H9 (cell line): ENCODE measurements at regions not wholly inside any gene's neighbourhood (a gene's known extent, or its start where the extent isn't known, plus 50 kb on each side); places are given as distances from the start of the nearest gene placed in this dataset.

Experiments
- DNase-seq: peaks from one replicate; pipeline ENCODE4 v3.0.0-alpha.2; 2017
- H2AFZ ChIP-seq: one replicate; pipeline ENCODE4 v1.6.1; 2013; ENCODE audit warnings: mild to moderate bottlenecking, low read length, control low read depth, moderate library complexity
- H2AK5ac ChIP-seq: 2 replicates; pipeline ENCODE4 v1.6.1; 2013; ENCODE audit warnings: low read length, control low read depth, mixed read lengths; ENCODE audit not compliant: insufficient read length
- H2BK120ac ChIP-seq: one replicate; pipeline ENCODE4 v1.6.1; 2013; ENCODE audit warnings: low read depth, mild to moderate bottlenecking, low read length, control low read depth, inconsistent platforms; ENCODE audit not compliant: poor library complexity, severe bottlenecking
- H2BK12ac ChIP-seq: 2 replicates; pipeline ENCODE4 v1.6.1; 2013; ENCODE audit warnings: low read length, control low read depth, mixed read lengths, low read depth; ENCODE audit not compliant: insufficient read length
- H2BK15ac ChIP-seq: 2 replicates; pipeline ENCODE4 v1.6.1; 2013; ENCODE audit warnings: low read depth, low read length, control low read depth
- H2BK20ac ChIP-seq: one replicate; pipeline ENCODE4 v1.6.1; 2013; ENCODE audit warnings: low read depth, mild to moderate bottlenecking, low read length, control low read depth, inconsistent platforms; ENCODE audit not compliant: poor library complexity, severe bottlenecking
- H2BK5ac ChIP-seq: 2 replicates; pipeline ENCODE4 v1.6.1; 2013; ENCODE audit warnings: low read length, control low read depth, mixed read lengths; ENCODE audit not compliant: insufficient read length
- H3K14ac ChIP-seq: 2 replicates; pipeline ENCODE4 v1.6.1; 2013; ENCODE audit warnings: low read length, control low read depth; ENCODE audit not compliant: insufficient read depth
- H3K18ac ChIP-seq: 2 replicates; pipeline ENCODE4 v1.6.1; 2013; ENCODE audit warnings: low read depth, mild to moderate bottlenecking, mixed read lengths, low read length, control low read depth; ENCODE audit not compliant: insufficient read length
- H3K23ac ChIP-seq: 2 replicates; pipeline ENCODE4 v1.6.1; 2013; ENCODE audit warnings: low read length, control low read depth, mixed read lengths, low read depth; ENCODE audit not compliant: insufficient read length
- H3K23me2 ChIP-seq: 2 replicates; pipeline ENCODE4 v1.6.1; 2013; ENCODE audit warnings: low read depth, mild to moderate bottlenecking, mixed read lengths, low read length, control low read depth; ENCODE audit not compliant: insufficient read length, poor library complexity, severe bottlenecking
- H3K27ac ChIP-seq: 2 replicates; pipeline ENCODE4 v1.5.1; 2013; ENCODE audit warnings: low read length, control low read depth, mixed read lengths, low read depth; ENCODE audit not compliant: insufficient read length
- H3K27me3 ChIP-seq: 2 replicates; pipeline ENCODE4 v1.6.1; 2013; ENCODE audit warnings: low read length, control low read depth, inconsistent platforms; ENCODE audit not compliant: insufficient read depth
- H3K4ac ChIP-seq: 2 replicates; pipeline ENCODE4 v1.6.1; 2013; ENCODE audit warnings: low read depth, mild to moderate bottlenecking, control low read depth, inconsistent platforms, low read length, moderate library complexity
- H3K4me1 ChIP-seq: 2 replicates; pipeline ENCODE4 v1.6.1; 2013; ENCODE audit warnings: low read length, control low read depth, inconsistent platforms; ENCODE audit not compliant: insufficient read depth
- H3K4me2 ChIP-seq: 2 replicates; pipeline ENCODE4 v1.6.1; 2013; ENCODE audit warnings: low read length, control low read depth, mixed read lengths; ENCODE audit not compliant: insufficient read length, insufficient read depth
- H3K56ac ChIP-seq: 2 replicates; pipeline ENCODE4 v1.6.1; 2013; ENCODE audit warnings: low read depth, mild to moderate bottlenecking, mixed read lengths, low read length, control low read depth; ENCODE audit not compliant: insufficient read length
- H3K79me1 ChIP-seq: 2 replicates; pipeline ENCODE4 v1.6.1; 2013; ENCODE audit warnings: low read depth, mild to moderate bottlenecking, moderate library complexity, low read length, control low read depth, inconsistent platforms; ENCODE audit not compliant: insufficient read depth, poor library complexity, severe bottlenecking
- H3K79me2 ChIP-seq: 2 replicates; pipeline ENCODE4 v1.6.1; 2013; ENCODE audit warnings: low read length, control low read depth, inconsistent platforms; ENCODE audit not compliant: insufficient read depth
- H3K9ac ChIP-seq: 2 replicates; pipeline ENCODE4 v1.6.1; 2013; ENCODE audit warnings: low read length, control low read depth, mixed read lengths; ENCODE audit not compliant: insufficient read length; ENCODE audit errors: extremely low read depth
- H3K9me3 ChIP-seq: one replicate; pipeline ENCODE4 v1.6.1; 2013; ENCODE audit warnings: low read depth, low read length, inconsistent platforms; ENCODE audit not compliant: control insufficient read depth
- H3T11ph ChIP-seq: one replicate; pipeline ENCODE4 v1.6.1; 2013; ENCODE audit warnings: mild to moderate bottlenecking, low read length, control low read depth, inconsistent platforms
- H4K20me1 ChIP-seq: one replicate; pipeline ENCODE4 v1.6.1; 2013; ENCODE audit not compliant: control insufficient read depth, insufficient read length, insufficient read depth
- H4K5ac ChIP-seq: 2 replicates; pipeline ENCODE4 v1.6.1; 2013; ENCODE audit warnings: low read depth, mild to moderate bottlenecking, mixed read lengths, low read length, control low read depth; ENCODE audit not compliant: insufficient read length
- H4K8ac ChIP-seq: replicated peaks from 2 replicates; pipeline ENCODE4 v1.6.1; 2013; ENCODE audit warnings: low read length, control low read depth, mixed read lengths, low read depth; ENCODE audit not compliant: insufficient read length
- H4K91ac ChIP-seq: 2 replicates; pipeline ENCODE4 v1.6.1; 2013; ENCODE audit warnings: low read depth, mild to moderate bottlenecking, moderate library complexity, mixed read lengths, low read length, control low read depth; ENCODE audit not compliant: insufficient read length
- H3K27ac Mint-ChIP-seq, 3 experiments: 2 replicates in 2 of 3; 3 replicates in 1 of 3; pipeline ENCODE4 v1.8.0; 2020 to 2021; ENCODE audit warnings: mixed read lengths in 3 of 3, mild to moderate bottlenecking in 1 of 3, moderate library complexity in 1 of 3
- H3K27me3 Mint-ChIP-seq: 2 replicates; pipeline ENCODE4 v1.8.0; 2021; ENCODE audit warnings: low read depth, mild to moderate bottlenecking, moderate library complexity, mixed read lengths
- H3K36me3 Mint-ChIP-seq, 3 experiments: 2 replicates in 2 of 3; 3 replicates in 1 of 3; pipeline ENCODE4 v1.8.0; 2020 to 2021; ENCODE audit warnings: low read depth in 3 of 3, mixed read lengths in 3 of 3; ENCODE audit not compliant: insufficient read depth in 1 of 3
- H3K4me1 Mint-ChIP-seq, 2 experiments: 2 replicates each; pipeline ENCODE4 v1.8.0; 2020; ENCODE audit warnings: mixed read lengths in 2 of 2
- H3K4me3 Mint-ChIP-seq, 2 experiments: 2 replicates in 1 of 2; 3 replicates in 1 of 2; pipeline ENCODE4 v1.8.0; 2020 to 2021; ENCODE audit warnings: mild to moderate bottlenecking in 2 of 2, mixed read lengths in 2 of 2, moderate library complexity in 1 of 2
- H3K9me3 Mint-ChIP-seq, 2 experiments: 2 replicates in 1 of 2; 3 replicates in 1 of 2; pipeline ENCODE4 v1.8.0; 2020; ENCODE audit warnings: mild to moderate bottlenecking in 2 of 2, mixed read lengths in 2 of 2, moderate library complexity in 1 of 2
- CTCF ChIP-seq: fragments of 200-600 bp; sonication (generic); conservative IDR thresholded peaks from 3 replicates; pipeline ENCODE4 v1.8.0; 2021; ENCODE audit warnings: antibody characterized with exemption, mild to moderate bottlenecking
- whole genome bisulfite sequencing: extraction: QIAGEN DNeasy Blood & Tissue Kit; methylation state at CpG from one replicate; pipeline ENCODE4 v1.1.7; 2013; ENCODE audit warnings: missing lambda C conversion rate, low lambda C conversion rate, mixed read lengths; ENCODE audit not compliant: insufficient read length; ENCODE audit errors: extremely low coverage; 5-methylcytosine and 5-hydroxymethylcytosine counted together

DNA sequence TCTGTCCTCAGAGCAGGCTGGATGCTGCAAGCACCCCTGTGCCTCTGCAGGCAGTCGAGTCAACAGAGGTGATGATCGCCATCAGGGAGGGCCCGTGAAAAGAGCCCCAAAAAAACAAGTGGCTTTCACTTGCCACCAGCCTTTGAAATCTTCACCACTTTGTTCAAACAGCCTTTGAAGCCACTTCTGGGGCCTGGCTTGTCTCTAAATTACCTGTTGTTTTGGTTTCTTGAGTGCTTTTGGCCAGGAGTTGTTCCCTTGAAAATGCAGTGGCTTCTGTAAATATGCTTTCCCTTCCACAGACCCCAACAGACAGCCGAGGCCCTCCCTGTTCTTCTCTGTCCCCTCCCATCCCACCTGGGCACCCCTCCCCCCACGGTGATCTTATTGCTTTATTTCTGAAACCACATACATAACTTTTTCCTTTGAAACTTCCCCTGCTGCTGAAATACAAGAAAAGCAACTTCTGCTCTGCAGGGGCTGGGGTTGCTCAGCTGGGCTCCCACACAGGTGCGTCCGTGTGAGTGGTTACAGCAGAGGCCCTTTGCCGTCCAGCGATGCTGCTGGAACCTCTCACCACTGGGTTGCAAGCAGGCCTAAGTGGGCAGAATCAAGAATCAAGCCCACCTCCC lies 283.8 kb upstream of the SHH start:
- Histone ChIP-seq H3K79me1 (no peaks in the 10 kb centered on the region), H3K9ac (no peak overlapping the region), H4K5ac (no peak overlapping the region), H4K91ac (no peak overlapping the region), H3K23me2 (no peaks in the 10 kb centered on the region), H2BK12ac (no peak overlapping the region), H3K14ac (no peak overlapping the region; the same call in 1 of the 2 replicates), H3K23ac (no peak overlapping the region), H3K18ac (no peak overlapping the region), H2BK120ac (no peak overlapping the region), H4K8ac (no peak overlapping the region), H2BK5ac (no peak overlapping the region), H3K56ac (no peak overlapping the region), H3T11ph (no peak overlapping the region), H2BK20ac (no peak overlapping the region), H3K27me3 (no peaks in the 10 kb centered on the region; the same call in 1 of the 2 replicates), H3K9me3 (no peaks in the 10 kb centered on the region), H2AK5ac (no peak overlapping the region), H3K79me2 (no peaks in the 10 kb centered on the region), H3K27ac (no peak overlapping the region), H3K4me1 (no peaks in the 10 kb centered on the region; the same call in 1 of the 2 replicates), H4K20me1 (no peaks in the 10 kb centered on the region), H3K4ac (no peak overlapping the region), H3K4me2 (no peak overlapping the region), H2BK15ac (no peak overlapping the region), H2AFZ (no peak overlapping the region)
- Mint-ChIP-seq H3K9me3 (peaks cover 0 to 7% of the 10 kb centered on the region in 2 experiments; a peak in 2 of 5 replicates), H3K27me3 (no peaks in the 10 kb centered on the region; the same call in 1 of the 2 replicates), H3K4me1 (peaks cover 21 to 22% of the 10 kb centered on the region in 2 experiments), H3K27ac (no peak overlapping the region), H3K36me3 (no peaks in the 10 kb centered on the region), H3K4me3 (no peak overlapping the region)
- no CpG with 5 or more reads among the region's 9 CpGs for WGBS
- TF ChIP-seq CTCF, result no peak
- DNase-seq, result no peak
